NCI-H82 (cell line): ENCODE measurements at regions not wholly inside any gene's neighbourhood (a gene's known extent, or its start where the extent isn't known, plus 50 kb on each side); places are given as distances from the start of the nearest gene placed in this dataset.
"Not testable (repeated sequence)": the region's sequence is repeated elsewhere in the genome, so short reads cannot be mapped to it uniquely, and the experiment has no call there.

Experiments
- DNase-seq: peaks from one replicate; lab custom pipeline; 2025; lab: John Stamatoyannopoulos, UW

DNA sequence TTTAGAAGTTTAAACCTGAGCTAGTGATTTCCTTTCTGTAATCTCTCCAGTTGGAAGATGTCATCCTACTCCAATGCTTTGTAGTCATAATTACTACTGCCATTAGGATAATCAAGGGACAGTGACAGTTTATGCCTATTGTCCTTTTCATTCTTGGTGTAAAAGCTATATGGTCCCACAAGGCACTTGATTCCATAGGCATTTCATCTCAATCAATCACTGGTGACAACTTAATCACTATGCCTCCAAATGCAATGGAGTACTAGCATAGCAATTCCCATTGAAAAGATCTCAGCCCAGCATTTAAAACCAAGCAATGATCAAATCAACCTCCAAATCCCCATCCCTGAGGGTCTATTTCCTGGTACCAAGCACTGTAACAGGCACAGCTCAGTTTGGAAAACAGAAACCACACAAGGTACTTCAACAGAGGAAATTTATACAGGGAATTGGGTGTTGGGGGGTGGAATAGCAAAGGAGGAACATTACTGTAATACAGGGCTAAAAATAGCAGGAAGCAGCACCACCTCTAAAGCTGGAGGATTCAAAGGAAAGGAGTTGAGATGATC lies 51.0 kb downstream of the FHIP2A start:
- DNase-seq = peak; percentile 25

DNA sequence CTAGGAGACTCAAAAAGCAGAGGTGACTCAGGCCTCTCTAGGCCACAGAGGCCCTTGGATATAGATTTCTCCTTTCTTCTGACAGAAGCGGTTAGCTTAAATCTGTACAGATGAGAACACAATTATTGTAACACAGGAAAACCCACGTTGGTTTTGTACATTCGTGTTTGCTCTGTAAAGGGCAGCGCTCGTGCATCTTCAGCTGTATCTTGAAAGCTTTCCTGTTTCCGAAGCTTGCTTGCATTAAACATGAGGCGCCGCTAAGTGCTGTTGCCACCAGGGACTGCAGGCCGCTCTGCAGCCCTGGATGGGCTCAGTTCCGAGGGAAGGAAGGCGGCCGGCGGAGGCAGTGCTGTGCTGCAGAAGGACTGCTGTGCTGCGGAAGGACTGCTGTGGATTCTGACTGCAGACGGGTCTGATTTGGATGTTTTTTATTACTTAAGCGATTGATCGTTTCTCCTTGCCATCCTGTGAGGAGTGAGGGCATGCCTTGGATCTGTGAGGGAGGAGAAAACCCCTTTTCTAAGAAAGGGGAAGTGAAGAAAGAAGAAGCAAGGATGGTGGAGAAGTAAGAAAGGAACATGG lies 53.3 kb downstream of the FHIP2A start:
- DNase-seq = peak; percentile 27

DNA sequence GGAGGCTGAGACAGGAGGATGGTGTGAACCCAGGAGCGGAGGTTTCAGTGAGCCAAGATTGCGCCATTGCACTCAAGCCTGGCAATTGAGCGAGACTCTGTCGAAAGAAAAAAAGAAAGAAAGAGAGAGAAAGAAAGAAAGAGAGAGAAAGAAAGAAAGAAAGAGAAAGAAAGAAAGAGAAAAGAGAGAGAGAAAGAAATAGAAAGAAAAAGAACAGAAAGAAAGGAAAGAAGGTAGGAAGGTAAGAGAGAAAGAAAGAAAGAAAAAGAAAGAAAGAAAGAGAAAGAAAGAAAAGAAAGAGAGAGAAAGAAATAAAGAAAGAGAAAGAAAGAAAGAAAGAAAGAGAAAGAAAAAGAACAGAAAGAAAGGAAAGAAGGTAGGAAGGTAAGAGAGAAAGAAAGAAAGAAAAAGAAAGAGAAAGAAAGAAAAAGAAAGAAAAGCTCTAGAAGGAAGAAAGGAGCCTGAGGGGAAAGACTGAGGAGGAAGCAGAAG lies 54.1 kb downstream of the FHIP2A start:
- not testable (repeated sequence) for DNase-seq

DNA sequence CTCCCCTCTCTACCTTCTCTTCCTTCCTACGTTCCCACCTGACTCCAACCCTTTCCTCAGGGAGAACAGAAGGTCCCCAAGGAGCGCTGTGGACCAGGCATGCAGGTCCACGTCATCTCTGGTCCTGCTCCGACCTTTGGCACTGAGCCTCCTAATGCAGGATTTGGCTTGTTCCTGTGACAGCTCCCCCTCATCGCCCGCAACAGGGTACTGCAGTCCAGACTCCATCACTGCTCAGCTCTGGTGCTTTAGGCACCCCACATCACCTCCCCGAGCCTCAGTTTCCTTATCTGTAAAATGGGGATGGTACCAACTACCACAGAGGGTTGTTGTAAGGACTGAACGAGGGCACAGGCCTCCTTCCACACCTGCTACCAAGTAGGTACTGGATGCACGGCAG lies 54.6 kb downstream of the FHIP2A start:
- no peak for DNase-seq

DNA sequence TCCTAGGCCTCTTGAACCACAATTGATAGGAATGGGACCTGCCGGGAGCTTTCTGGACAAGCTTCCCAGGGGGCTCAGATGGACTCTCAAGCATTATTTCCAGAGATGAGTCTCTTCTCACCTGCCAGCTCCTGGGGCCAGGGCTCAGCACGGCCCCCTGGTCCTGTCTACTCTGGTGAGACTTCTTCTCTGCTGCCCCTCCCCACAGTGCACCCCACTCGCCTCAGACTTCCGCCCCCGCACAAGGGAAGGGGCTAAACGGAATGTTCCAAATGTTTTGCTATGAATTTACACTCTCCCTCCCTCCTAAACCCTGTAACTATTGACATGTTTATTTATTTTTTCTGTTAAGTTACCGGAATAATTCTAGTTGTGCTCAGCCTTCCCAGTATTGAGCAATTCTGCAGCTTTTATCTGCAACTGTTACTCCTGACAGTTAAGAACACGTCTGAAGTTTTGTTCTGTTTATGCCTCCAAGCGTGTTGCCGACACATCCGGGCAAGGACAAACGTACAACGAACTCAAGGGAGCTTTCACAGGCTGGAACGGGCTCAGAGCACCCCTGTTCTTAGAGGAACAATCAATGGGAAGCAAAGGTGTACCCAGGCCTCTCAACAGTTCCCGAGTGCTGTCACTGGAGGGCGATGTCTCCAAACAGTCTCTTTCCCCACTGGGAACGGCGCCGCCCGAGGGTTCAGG lies 55.2 kb downstream of the FHIP2A start:
- peak; percentile 74 for DNase-seq

DNA sequence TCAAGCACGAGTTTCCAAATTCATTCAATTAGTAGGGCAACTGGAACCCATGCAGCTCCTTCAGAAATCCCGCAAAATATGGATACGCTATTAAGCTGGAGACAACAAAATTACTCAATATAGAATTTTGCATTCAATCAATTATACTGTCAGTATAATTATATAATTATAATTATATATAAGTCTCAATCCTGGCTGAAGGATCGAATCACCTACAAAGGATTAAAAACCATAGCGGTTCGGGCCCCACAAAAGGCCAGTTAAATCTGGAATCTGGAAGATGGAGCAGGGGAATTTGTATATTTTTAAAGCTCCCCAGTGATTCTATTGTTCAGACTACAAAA lies 55.7 kb downstream of the FHIP2A start:
- no peak for DNase-seq

DNA sequence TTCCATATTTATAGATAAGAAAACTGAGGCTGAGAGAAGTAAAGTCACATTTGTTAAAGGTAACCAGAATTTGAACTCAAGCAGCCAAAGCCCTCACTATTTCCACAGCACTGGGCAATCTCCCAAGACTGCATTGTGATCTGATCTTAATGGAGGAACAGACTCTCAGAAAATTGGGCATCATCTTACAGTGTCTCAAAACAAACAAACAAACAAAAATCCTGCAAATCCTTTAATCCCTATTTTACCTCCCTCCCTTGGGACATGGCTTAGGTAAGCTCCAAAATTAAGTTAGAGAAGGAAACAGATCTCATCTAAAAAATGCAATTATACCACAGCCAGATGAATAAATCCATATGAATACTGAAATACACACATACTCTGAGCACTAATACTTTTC lies 57.5 kb downstream of the FHIP2A start:
- DNase-seq = peak; percentile 68

DNA sequence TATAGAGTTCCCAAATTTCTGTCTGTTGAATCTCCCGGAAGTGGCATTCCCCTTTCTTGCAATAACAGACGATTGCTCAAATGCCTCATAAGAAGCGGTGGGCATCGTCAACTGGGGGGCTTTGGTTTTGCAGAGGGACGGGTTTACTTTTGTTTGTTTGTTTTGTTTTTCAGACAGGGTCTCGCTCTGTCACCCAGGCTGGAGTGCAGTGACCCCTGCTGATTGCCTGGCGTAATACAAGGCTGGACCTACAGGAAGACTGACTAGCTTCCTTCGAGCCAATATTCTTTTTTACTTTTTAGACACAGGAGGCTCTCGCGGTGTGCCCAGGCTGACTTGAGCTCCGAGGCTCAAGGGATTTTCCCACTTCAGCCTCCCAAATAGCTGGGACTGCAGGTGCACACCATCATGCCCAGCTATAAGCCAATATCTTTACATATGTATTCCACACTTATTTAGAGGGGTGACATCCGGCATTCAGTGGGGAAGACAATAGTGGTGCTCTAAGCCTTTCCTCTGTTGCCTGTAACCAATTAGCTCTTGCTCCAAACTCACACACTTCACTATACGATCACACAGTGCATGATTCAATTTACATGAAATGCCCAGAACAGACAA lies 58.1 kb downstream of the FHIP2A start:
- DNase-seq = peak; percentile 51

DNA sequence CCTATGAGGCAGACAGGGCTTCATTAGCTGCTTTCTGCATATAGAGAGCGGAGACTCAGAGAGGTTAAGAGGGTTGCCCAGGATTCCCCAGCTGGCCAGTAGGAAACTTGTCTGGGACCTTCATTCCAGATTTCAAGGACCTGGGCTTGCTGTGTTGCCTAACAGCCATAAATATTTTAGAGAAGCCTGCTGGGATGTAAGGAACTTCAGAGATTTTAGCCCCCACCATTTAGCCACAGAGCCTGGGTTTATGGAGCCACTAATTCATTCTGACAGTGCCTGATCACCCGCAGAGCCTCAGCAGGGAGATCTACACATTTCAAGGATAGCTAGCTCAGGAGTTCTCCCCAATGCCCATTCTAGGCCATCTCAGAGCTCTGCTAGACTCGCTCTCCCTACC lies 56.6 kb upstream of the TRUB1 start:
- no peak for DNase-seq

DNA sequence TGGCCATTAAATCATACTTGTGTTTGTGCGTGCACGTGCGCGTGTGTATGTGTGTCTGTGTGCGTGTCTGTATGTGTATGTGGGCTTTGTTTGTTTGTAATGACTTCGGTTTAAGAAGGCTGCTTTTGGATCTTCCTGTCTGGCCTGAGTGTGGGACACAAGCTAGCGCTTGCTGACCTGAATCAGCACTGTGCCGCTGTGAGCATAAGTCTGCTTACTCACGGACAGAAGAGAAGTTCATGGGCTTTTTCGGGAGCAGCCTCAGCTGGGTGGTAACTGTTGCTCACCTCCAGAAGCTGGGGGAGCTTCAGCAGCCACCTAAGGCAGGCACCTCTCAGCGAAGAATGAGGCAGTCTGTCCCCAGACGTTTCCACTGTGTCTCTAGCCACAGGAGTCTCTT lies 56.1 kb upstream of the TRUB1 start:
- no peak for DNase-seq

DNA sequence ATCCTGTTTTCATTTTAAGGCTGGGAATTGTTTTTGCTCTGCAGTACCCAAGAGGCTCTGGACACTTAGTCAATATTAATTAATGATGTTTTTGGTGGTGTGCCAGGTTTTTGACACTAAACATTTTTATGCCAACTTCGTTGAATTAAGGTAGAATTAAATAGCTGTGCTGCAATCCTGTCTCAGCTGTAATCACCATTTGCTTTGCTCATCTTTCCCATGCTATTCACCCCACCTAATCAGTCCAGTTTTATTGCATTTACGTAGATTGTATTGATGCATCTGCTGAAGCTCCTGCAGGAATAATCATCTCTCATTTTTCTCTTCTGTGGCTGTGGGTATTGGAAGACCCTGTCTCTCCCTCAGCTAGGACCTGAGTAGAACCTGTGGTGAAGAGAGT lies 52.6 kb upstream of the TRUB1 start:
- no peak for DNase-seq
